ENCODE measurements at regions not wholly inside any gene's neighbourhood (a gene's known extent, or its start where the extent isn't known, plus 50 kb on each side); places are given as distances from the start of the nearest gene placed in this dataset.

DNA sequence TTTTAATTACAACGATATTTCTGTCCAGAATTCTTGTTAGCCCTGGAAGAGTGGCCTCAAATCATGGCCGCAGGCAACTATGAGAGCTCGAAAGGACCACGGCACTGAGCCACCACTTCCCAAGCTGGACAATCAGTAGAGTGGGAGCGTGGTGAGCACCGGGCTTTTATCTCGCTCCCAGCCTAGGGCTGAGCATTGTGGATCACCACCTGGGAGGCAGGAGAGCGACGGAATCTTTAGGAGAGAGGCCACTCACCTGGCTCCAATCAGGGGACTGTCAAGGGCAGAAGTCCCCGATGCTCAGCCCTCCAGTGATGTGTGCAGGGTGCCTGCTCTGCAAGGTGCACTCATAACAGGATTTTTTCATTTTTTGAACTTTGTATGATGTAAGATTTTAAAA lies 377.1 kb upstream of the B3GAT1 start:
- Histone ChIP-seq H3K36me3 (ENCODE audit: control insufficient read depth, insufficient read depth, low read length) (no peaks in the 10 kb centered on the region), H3K27ac (ENCODE audit: low read length) (no peak overlapping the region), H3K4me3 (ENCODE audit: low read depth in 2 of 2, low read length in 2 of 2) (no peak overlapping the region), H3K9me3 (ENCODE audit: control insufficient read depth, insufficient read depth, low read depth, low read length) (no peaks in the 10 kb centered on the region), H3K4me1 (ENCODE audit: control insufficient read depth, insufficient read depth, low read length) (no peaks in the 10 kb centered on the region), H3K27me3 (ENCODE audit: control insufficient read depth, insufficient read depth, low read length) (peaks cover 20% of the 10 kb centered on the region)
- ChIA-PET POLR2A (interaction anchor here (0.6 kb wide), 1 partner anchor 140 kb away, joined by 5 read pairs; no protein-coding TSS in a partner anchor), CTCF (no interaction called here)
- ATAC-seq (no peak), DNase-seq (ENCODE audit: low read depth, low spot score) (no peak)
- TF ChIP-seq SIN3A (IDR thresholded peaks at IDR 0.05; ENCODE audit: borderline replicate concordance, insufficient read depth, low read depth, low read length) (no peak), TCF7L2 (IDR thresholded peaks at IDR 0.05; ENCODE audit: low read depth, low read length) (no peak)
- no TSS peak for BruUV-seq (replicated peaks)
- in situ Hi-C loops (cut with HindIII; ENCODE audit: low pct_unique_long_range_greater_than_20kb, low sequenced_read_pairs) (no loop called here), intact Hi-C loops (cut with micrococcal nuclease; ENCODE audit: unreplicated experiment) (no loop called here)

DNA sequence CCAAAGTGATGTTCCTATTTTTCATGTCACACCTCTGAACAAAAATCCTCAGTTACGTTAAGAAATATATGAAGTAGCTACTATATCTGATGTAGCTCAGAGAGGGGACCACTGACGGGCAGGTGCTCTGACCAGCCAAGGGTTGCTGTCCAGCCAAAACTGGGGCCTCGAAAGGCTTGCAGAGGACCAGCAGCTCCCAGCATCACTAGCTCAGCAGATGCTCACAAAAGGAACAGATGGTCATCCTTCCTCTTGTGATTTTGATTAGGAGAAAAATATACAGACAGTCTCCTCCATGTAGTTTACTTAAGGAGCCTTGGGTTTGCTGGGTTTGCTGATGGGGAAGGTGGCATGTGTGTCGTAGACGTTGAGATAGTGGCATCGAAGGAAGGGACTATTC lies 374.6 kb upstream of the B3GAT1 start:
- ATAC-seq (no peak), DNase-seq (ENCODE audit: low read depth, low spot score) (no peak)
- ChIA-PET CTCF (no interaction called here), POLR2A (no interaction called here)
- BruUV-seq (replicated peaks): no TSS peak
- Histone ChIP-seq H3K27me3 (ENCODE audit: control insufficient read depth, insufficient read depth, low read length) (peaks cover 20% of the 10 kb centered on the region), H3K4me3 (ENCODE audit: low read depth in 2 of 2, low read length in 2 of 2) (no peak overlapping the region), H3K27ac (ENCODE audit: low read length) (no peak overlapping the region), H3K9me3 (ENCODE audit: control insufficient read depth, insufficient read depth, low read depth, low read length) (no peaks in the 10 kb centered on the region), H3K4me1 (ENCODE audit: control insufficient read depth, insufficient read depth, low read length) (no peaks in the 10 kb centered on the region), H3K36me3 (ENCODE audit: control insufficient read depth, insufficient read depth, low read length) (no peaks in the 10 kb centered on the region)
- TF ChIP-seq TCF7L2 (IDR thresholded peaks at IDR 0.05; ENCODE audit: low read depth, low read length) (no peak), POLR2AphosphoS5 (IDR thresholded peaks at IDR 0.05; ENCODE audit: low read depth, low read length) (no peak), SIN3A (IDR thresholded peaks at IDR 0.05; ENCODE audit: borderline replicate concordance, insufficient read depth, low read depth, low read length) (no peak)
- TF ChIP-seq, protein P1, sequence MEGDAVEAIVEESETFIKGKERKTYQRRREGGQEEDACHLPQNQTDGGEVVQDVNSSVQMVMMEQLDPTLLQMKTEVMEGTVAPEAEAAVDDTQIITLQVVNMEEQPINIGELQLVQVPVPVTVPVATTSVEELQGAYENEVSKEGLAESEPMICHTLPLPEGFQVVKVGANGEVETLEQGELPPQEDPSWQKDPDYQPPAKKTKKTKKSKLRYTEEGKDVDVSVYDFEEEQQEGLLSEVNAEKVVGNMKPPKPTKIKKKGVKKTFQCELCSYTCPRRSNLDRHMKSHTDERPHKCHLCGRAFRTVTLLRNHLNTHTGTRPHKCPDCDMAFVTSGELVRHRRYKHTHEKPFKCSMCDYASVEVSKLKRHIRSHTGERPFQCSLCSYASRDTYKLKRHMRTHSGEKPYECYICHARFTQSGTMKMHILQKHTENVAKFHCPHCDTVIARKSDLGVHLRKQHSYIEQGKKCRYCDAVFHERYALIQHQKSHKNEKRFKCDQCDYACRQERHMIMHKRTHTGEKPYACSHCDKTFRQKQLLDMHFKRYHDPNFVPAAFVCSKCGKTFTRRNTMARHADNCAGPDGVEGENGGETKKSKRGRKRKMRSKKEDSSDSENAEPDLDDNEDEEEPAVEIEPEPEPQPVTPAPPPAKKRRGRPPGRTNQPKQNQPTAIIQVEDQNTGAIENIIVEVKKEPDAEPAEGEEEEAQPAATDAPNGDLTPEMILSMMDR (IDR thresholded peaks at IDR 0.05): no peak
- TF ChIP-seq, protein P2, sequence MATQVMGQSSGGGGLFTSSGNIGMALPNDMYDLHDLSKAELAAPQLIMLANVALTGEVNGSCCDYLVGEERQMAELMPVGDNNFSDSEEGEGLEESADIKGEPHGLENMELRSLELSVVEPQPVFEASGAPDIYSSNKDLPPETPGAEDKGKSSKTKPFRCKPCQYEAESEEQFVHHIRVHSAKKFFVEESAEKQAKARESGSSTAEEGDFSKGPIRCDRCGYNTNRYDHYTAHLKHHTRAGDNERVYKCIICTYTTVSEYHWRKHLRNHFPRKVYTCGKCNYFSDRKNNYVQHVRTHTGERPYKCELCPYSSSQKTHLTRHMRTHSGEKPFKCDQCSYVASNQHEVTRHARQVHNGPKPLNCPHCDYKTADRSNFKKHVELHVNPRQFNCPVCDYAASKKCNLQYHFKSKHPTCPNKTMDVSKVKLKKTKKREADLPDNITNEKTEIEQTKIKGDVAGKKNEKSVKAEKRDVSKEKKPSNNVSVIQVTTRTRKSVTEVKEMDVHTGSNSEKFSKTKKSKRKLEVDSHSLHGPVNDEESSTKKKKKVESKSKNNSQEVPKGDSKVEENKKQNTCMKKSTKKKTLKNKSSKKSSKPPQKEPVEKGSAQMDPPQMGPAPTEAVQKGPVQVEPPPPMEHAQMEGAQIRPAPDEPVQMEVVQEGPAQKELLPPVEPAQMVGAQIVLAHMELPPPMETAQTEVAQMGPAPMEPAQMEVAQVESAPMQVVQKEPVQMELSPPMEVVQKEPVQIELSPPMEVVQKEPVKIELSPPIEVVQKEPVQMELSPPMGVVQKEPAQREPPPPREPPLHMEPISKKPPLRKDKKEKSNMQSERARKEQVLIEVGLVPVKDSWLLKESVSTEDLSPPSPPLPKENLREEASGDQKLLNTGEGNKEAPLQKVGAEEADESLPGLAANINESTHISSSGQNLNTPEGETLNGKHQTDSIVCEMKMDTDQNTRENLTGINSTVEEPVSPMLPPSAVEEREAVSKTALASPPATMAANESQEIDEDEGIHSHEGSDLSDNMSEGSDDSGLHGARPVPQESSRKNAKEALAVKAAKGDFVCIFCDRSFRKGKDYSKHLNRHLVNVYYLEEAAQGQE (IDR thresholded peaks at IDR 0.05; ENCODE audit: insufficient read depth in 1 of 2, low read depth in 2 of 2, low read length in 1 of 2): no peak
- intact Hi-C loops (cut with micrococcal nuclease; ENCODE audit: unreplicated experiment) (no loop called here), in situ Hi-C loops (cut with HindIII; ENCODE audit: low pct_unique_long_range_greater_than_20kb, low sequenced_read_pairs) (no loop called here)

DNA sequence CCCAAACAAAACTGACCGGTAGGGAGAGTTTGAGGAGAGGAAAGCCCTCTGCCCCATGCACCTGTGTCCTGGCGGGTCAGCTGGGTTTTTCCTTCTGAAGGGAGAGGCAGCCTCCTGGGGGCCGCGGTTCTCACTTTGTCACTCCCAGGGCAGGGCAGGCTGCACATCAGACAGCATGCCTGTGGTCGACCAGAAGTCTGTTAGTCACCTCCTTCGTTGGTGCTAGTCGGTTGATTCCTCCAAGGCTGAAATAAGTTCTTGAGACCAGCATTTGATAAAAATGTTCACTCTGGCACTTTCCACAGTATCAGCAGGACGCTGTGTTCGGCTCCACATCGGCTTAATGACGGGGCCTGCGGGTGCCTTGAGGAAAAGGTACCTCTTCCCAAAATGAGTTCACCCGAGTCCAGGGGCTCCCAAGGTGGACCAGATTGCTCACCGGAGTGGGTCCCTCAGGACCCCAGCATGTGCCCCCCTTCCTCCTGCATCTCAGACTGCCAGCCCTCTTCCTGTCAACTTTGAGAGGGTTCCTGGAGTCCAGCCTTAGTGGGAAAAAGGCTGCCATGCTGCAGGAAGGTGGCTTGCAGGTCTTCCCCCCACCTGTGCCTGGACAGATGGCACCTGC lies 373.7 kb upstream of the B3GAT1 start:
- in situ Hi-C loops (cut with HindIII; ENCODE audit: low pct_unique_long_range_greater_than_20kb, low sequenced_read_pairs) (no loop called here), intact Hi-C loops (cut with micrococcal nuclease; ENCODE audit: unreplicated experiment) (no loop called here)
- no peaks in the 10 kb centered on the region for H3K36me3 ChIP-seq (ENCODE audit: control insufficient read depth, insufficient read depth, low read length)
- DNase-seq (ENCODE audit: low read depth, low spot score) (no peak), ATAC-seq (no peak)
- H3K27ac ChIP-seq (ENCODE audit: low read length): no peak overlapping the region
- TF ChIP-seq, protein P2 (IDR thresholded peaks at IDR 0.05; ENCODE audit: insufficient read depth in 1 of 2, low read depth in 2 of 2, low read length in 1 of 2): no peak
- TF ChIP-seq, protein P1 (IDR thresholded peaks at IDR 0.05): no peak
- TF ChIP-seq TCF7L2 (IDR thresholded peaks at IDR 0.05; ENCODE audit: low read depth, low read length): no peak
- no peak for TF ChIP-seq SIN3A (IDR thresholded peaks at IDR 0.05; ENCODE audit: borderline replicate concordance, insufficient read depth, low read depth, low read length)
- no peak for TF ChIP-seq POLR2AphosphoS5 (IDR thresholded peaks at IDR 0.05; ENCODE audit: low read depth, low read length)
- ChIA-PET POLR2A (no interaction called here), CTCF (no interaction called here)
- H3K4me1 ChIP-seq (ENCODE audit: control insufficient read depth, insufficient read depth, low read length): no peaks in the 10 kb centered on the region
- peaks cover 12% of the 10 kb centered on the region for H3K27me3 ChIP-seq (ENCODE audit: control insufficient read depth, insufficient read depth, low read length)
- H3K4me3 ChIP-seq (ENCODE audit: low read depth in 2 of 2, low read length in 2 of 2): no peak overlapping the region
- no TSS peak for BruUV-seq (replicated peaks)
- H3K9me3 ChIP-seq (ENCODE audit: control insufficient read depth, insufficient read depth, low read depth, low read length): no peaks in the 10 kb centered on the region

Measured in Panc1 (cell line).